Activated naive CD8-positive, alpha-beta T cell treated with anti-CD3 and anti-CD28 coated beads for 36 hours (primary cell): ENCODE measurements at regions not wholly inside any gene's neighbourhood (a gene's known extent, or its start where the extent isn't known, plus 50 kb on each side); places are given as distances from the start of the nearest gene placed in this dataset.
"Not testable (repeated sequence)": the region's sequence is repeated elsewhere in the genome, so short reads cannot be mapped to it uniquely, and the experiment has no call there.

Source experiments
- DNase-seq: peaks from one replicate; pipeline ENCODE4 v3.0.0; 2021
- H3K27ac Mint-ChIP-seq: one replicate; pipeline ENCODE4 v1.8.0; 2022; ENCODE audit warnings: mild to moderate bottlenecking, moderate library complexity, mixed read lengths
- H3K27me3 Mint-ChIP-seq: one replicate; pipeline ENCODE4 v1.8.0; 2022; ENCODE audit warnings: mild to moderate bottlenecking, mixed read lengths
- H3K36me3 Mint-ChIP-seq: one replicate; pipeline ENCODE4 v1.8.0; 2021; ENCODE audit warnings: mild to moderate bottlenecking, mixed read lengths
- H3K4me1 Mint-ChIP-seq: one replicate; pipeline ENCODE4 v1.8.0; 2021; ENCODE audit warnings: mixed read lengths
- H3K4me3 Mint-ChIP-seq: one replicate; pipeline ENCODE4 v1.8.0; 2022; ENCODE audit warnings: mild to moderate bottlenecking, moderate library complexity, mixed read lengths
- H3K9me3 Mint-ChIP-seq: one replicate; pipeline ENCODE4 v1.8.0; 2022; ENCODE audit warnings: mixed read lengths

- no peak overlapping the region for H3K4me3 Mint-ChIP-seq
- H3K27ac Mint-ChIP-seq: no peak overlapping the region
- peaks cover 1% of the 10 kb centered on the region for H3K9me3 Mint-ChIP-seq
- H3K36me3 Mint-ChIP-seq: no peaks in the 10 kb centered on the region
- H3K4me1 Mint-ChIP-seq: peaks cover 11% of the 10 kb centered on the region
- peaks cover 45% of the 10 kb centered on the region for H3K27me3 Mint-ChIP-seq
- no peak for DNase-seq
These were observed 206.3 kb upstream of the NR5A2 start for GRCh38 chr1:199821029-199821779.

- Mint-ChIP-seq H3K36me3 (no peaks in the 10 kb centered on the region), H3K27ac (no peak overlapping the region), H3K4me3 (no peak overlapping the region), H3K4me1 (peaks cover 2% of the 10 kb centered on the region), H3K9me3 (peaks cover 6% of the 10 kb centered on the region), H3K27me3 (peaks cover 30% of the 10 kb centered on the region)
- DNase-seq: no peak
These were observed 195.1 kb upstream of the NR5A2 start for GRCh38 chr1:199832451-199832850.

GRCh38 chr1:199834711-199835110 is 192.8 kb upstream of the NR5A2 start:
- Mint-ChIP-seq H3K27me3 (peaks cover 35% of the 10 kb centered on the region), H3K36me3 (no peaks in the 10 kb centered on the region), H3K4me1 (peaks cover 2% of the 10 kb centered on the region), H3K27ac (no peak overlapping the region), H3K9me3 (peaks cover 8% of the 10 kb centered on the region), H3K4me3 (no peak overlapping the region)
- DNase-seq: no peak

GRCh38 chr1:199836430-199836829 is 191.1 kb upstream of the NR5A2 start:
- Mint-ChIP-seq H3K27me3 (peaks cover 35% of the 10 kb centered on the region), H3K9me3 (peaks cover 8% of the 10 kb centered on the region), H3K36me3 (no peaks in the 10 kb centered on the region), H3K27ac (no peak overlapping the region), H3K4me1 (peaks cover 2% of the 10 kb centered on the region), H3K4me3 (no peak overlapping the region)
- no peak for DNase-seq

- Mint-ChIP-seq H3K27ac (no peak overlapping the region), H3K36me3 (no peaks in the 10 kb centered on the region), H3K27me3 (peaks cover 35% of the 10 kb centered on the region), H3K9me3 (peaks cover 8% of the 10 kb centered on the region), H3K4me1 (peaks cover 2% of the 10 kb centered on the region), H3K4me3 (no peak overlapping the region)
- no peak for DNase-seq
These were observed 190.2 kb upstream of the NR5A2 start for GRCh38 chr1:199837321-199837720.

- H3K4me3 Mint-ChIP-seq: not testable (repeated sequence)
- peaks cover 10% of the 10 kb centered on the region for H3K9me3 Mint-ChIP-seq
These were observed 187.9 kb upstream of the NR5A2 start for GRCh38 chr1:199839608-199840007.

GRCh38 chr1:199843096-199843495 is 184.4 kb upstream of the NR5A2 start:
- H3K27me3 Mint-ChIP-seq: not testable (repeated sequence)

More at GRCh38 chr1:199839608-199840007, 187.9 kb upstream of the NR5A2 start:
- peaks cover 32% of the 10 kb centered on the region for H3K27me3 Mint-ChIP-seq
- H3K36me3 Mint-ChIP-seq, H3K27ac Mint-ChIP-seq, DNase-seq, H3K4me1 Mint-ChIP-seq: not testable (repeated sequence)

GRCh38 chr1:199843861-199844260 is 183.6 kb upstream of the NR5A2 start:
- Mint-ChIP-seq H3K27me3 (peaks cover 5% of the 10 kb centered on the region), H3K4me3 (no peak overlapping the region), H3K9me3 (peaks cover 2% of the 10 kb centered on the region), H3K4me1 (no peaks in the 10 kb centered on the region), H3K36me3 (no peaks in the 10 kb centered on the region), H3K27ac (no peak overlapping the region)
- DNase-seq: no peak

More at GRCh38 chr1:199843096-199843495, 184.4 kb upstream of the NR5A2 start:
- not testable (repeated sequence) for H3K36me3 Mint-ChIP-seq, H3K27ac Mint-ChIP-seq, H3K9me3 Mint-ChIP-seq, H3K4me1 Mint-ChIP-seq, DNase-seq, H3K4me3 Mint-ChIP-seq

- peaks cover 8% of the 10 kb centered on the region for H3K27me3 Mint-ChIP-seq
- H3K4me3 Mint-ChIP-seq: no peak overlapping the region
- H3K4me1 Mint-ChIP-seq: no peaks in the 10 kb centered on the region
- H3K27ac Mint-ChIP-seq: no peak overlapping the region
- H3K36me3 Mint-ChIP-seq: no peaks in the 10 kb centered on the region
- no peak for DNase-seq
- peaks cover 2% of the 10 kb centered on the region for H3K9me3 Mint-ChIP-seq
These were observed 180.5 kb upstream of the NR5A2 start for GRCh38 chr1:199847021-199847420.

GRCh38 chr1:199851439-199852140 is 175.9 kb upstream of the NR5A2 start:
- H3K4me1 Mint-ChIP-seq: no peaks in the 10 kb centered on the region
- H3K27me3 Mint-ChIP-seq: peaks cover 16% of the 10 kb centered on the region
- H3K4me3 Mint-ChIP-seq: no peak overlapping the region
- no peaks in the 10 kb centered on the region for H3K36me3 Mint-ChIP-seq
- DNase-seq: no peak
- H3K27ac Mint-ChIP-seq: no peak overlapping the region
- H3K9me3 Mint-ChIP-seq: no peaks in the 10 kb centered on the region

- no peak overlapping the region for H3K27ac Mint-ChIP-seq
- DNase-seq: no peak
- H3K4me3 Mint-ChIP-seq: no peak overlapping the region
- peaks cover 7% of the 10 kb centered on the region for H3K4me1 Mint-ChIP-seq
- H3K9me3 Mint-ChIP-seq: no peaks in the 10 kb centered on the region
- peaks cover 11% of the 10 kb centered on the region for H3K27me3 Mint-ChIP-seq
- no peaks in the 10 kb centered on the region for H3K36me3 Mint-ChIP-seq
These were observed 172.7 kb upstream of the NR5A2 start for GRCh38 chr1:199854686-199855321.

GRCh38 chr1:199855580-199855979 is 171.9 kb upstream of the NR5A2 start:
- peaks cover 7% of the 10 kb centered on the region for H3K4me1 Mint-ChIP-seq
- no peak for DNase-seq
- no peaks in the 10 kb centered on the region for H3K9me3 Mint-ChIP-seq
- H3K27me3 Mint-ChIP-seq: peaks cover 13% of the 10 kb centered on the region
- H3K36me3 Mint-ChIP-seq: no peaks in the 10 kb centered on the region
- no peak overlapping the region for H3K4me3 Mint-ChIP-seq
- H3K27ac Mint-ChIP-seq: no peak overlapping the region

- Mint-ChIP-seq H3K4me1 (peaks cover 7% of the 10 kb centered on the region), H3K36me3 (no peaks in the 10 kb centered on the region), H3K27ac (no peak overlapping the region), H3K4me3 (no peak overlapping the region), H3K9me3 (no peaks in the 10 kb centered on the region), H3K27me3 (peaks cover 15% of the 10 kb centered on the region)
- no peak for DNase-seq
These were observed 171.2 kb upstream of the NR5A2 start for GRCh38 chr1:199856216-199856780.

- no peak overlapping the region for H3K27ac Mint-ChIP-seq
- peaks cover 7% of the 10 kb centered on the region for H3K4me1 Mint-ChIP-seq
- H3K9me3 Mint-ChIP-seq: no peaks in the 10 kb centered on the region
- DNase-seq: no peak
- H3K27me3 Mint-ChIP-seq: peaks cover 16% of the 10 kb centered on the region
- no peaks in the 10 kb centered on the region for H3K36me3 Mint-ChIP-seq
- no peak overlapping the region for H3K4me3 Mint-ChIP-seq
These were observed 170.4 kb upstream of the NR5A2 start for GRCh38 chr1:199857108-199857507.

GRCh38 chr1:199857516-199857915 is 170.0 kb upstream of the NR5A2 start:
- Mint-ChIP-seq H3K27ac (no peak overlapping the region), H3K9me3 (no peaks in the 10 kb centered on the region), H3K4me1 (peaks cover 7% of the 10 kb centered on the region), H3K36me3 (no peaks in the 10 kb centered on the region), H3K27me3 (peaks cover 16% of the 10 kb centered on the region), H3K4me3 (no peak overlapping the region)
- DNase-seq: no peak
